HG02763 (cell line): ENCODE measurements at regions not wholly inside any gene's neighbourhood (a gene's known extent, or its start where the extent isn't known, plus 50 kb on each side); places are given as distances from the start of the nearest gene placed in this dataset.

ENCODE experiments used
- ATAC-seq: cut with Tn5 transposase; IDR thresholded peaks from one replicate; pipeline ENCODE4 v1.9.1; 2021; ENCODE audit warnings: mild to moderate bottlenecking, moderate library complexity; ENCODE audit not compliant: unreplicated experiment

DNA sequence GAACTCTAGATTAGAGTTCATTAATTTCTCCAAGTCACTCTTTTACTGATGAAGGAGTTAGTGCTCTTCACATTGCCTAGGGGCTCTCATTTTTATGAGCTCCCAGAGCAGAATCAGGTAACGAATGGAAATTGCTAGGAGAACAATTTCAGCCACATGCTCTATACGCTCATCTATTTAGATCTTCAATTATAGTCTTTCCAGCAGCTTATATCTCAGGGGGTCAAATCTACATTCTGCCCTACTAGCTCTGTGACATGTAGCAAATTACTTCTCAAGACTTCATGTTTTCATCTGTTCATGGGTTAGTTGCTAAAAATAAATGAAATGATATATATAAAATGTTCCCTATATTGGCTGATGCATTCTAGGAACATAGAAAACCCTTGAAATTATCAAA, 183.6 kb downstream of the PLPP3 start:
- ATAC-seq: no peak

DNA sequence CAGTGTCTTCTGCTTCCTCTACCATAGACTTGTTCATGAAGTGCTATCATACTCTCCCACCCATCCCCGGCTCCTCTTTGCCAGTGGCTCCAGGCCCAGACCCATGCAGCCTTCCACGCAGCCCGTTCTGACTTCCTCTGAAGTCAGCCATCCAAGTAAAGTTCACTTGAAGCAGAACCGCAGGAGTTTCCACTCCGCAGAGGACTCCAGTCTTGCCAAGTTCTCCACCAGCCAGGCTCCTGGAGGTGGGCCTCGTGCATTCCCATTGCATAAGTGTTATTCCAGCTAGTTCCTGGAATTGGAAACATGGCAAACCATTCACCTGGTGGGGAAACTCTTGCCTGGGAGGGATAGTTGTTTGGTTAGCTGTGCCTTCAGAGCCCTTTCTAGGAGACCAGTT, 185.1 kb downstream of the PLPP3 start:
- ATAC-seq: no peak

DNA sequence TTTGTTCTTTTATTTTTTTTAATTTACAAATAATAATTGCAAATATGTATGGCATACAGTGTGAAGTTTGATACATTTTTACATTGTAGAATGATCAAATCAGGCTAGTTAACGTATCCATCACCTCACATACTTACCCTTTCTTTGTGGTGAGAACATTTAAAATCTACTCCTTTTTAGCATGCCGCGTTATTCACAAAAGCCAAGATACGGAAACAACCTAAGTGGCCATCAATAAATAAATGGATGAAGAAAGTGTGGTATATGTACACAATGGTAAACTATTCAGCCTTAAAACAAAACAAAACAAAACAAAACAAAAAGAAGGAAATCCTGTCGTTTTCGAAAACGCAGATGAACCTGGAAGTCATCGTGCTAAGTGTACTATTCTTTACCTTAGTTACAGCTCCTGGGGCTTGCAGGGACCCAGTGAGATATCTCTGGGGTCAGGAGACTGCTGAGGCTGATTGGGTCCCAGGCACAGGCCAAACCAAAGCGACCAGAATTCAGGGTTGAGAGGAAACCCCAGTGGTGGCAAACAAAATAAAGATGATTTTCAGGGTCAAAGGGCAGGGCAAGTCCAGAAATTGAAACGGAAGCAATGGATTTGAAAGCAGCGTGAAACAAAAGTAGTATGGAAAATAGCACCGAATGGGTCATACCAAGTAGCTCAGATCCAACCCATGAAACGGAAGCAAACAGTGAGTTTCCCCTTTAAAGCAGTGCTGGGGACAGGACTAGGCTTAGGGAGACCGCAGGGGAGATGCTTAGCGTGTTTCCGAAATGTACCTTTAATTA, 188.2 kb downstream of the PLPP3 start:
- ATAC-seq: no peak

DNA sequence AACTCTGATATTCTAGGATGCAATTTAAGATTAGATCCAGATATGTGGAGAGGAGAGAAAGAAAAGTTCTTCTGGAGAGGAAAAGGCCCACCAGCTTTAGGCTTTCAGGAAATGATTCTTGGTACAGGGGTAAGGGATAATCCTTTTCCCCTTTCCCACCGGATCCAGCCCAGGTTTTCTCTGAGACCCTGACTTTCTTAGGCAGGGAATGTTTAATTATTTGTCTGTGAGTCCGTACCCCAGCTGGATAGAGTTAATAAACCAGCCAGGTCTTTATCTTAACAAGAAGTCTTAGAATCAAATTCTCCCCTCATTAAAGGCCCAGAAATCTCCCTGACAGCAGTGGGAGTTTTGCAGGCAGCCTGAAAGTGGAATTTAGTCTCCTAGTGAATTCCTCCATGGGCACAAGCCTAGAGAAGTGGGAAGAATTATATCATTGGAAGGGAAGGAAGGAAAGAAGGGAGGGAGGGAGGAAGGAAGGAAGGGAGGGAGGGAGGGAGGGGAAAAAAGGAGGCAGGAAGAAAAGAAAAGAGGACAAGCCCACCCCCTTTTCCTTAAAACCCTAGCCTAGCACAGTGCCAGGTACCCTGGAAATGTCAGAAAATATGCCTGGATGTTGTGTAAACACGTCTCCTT, 189.0 kb downstream of the PLPP3 start:
- no peak for ATAC-seq

DNA sequence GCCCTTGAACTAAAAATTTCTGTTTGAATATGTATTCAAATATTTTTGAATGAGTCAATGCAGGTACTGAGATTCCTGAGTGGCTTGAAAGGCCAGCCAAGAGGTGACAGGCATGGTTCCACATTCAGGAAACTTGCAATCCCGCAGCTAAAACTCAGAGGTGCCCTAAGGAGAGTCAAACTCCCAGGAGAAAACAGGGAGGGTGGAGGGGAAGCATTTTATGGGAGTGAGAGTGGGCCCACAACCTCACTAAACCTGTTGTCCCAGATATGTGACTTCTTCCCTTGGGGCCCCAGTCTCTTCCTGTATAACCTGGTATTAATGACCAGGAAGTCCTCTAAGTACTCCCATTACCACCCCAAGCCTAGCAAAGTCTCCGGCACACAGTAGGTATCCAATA, 189.6 kb downstream of the PLPP3 start:
- no peak for ATAC-seq

DNA sequence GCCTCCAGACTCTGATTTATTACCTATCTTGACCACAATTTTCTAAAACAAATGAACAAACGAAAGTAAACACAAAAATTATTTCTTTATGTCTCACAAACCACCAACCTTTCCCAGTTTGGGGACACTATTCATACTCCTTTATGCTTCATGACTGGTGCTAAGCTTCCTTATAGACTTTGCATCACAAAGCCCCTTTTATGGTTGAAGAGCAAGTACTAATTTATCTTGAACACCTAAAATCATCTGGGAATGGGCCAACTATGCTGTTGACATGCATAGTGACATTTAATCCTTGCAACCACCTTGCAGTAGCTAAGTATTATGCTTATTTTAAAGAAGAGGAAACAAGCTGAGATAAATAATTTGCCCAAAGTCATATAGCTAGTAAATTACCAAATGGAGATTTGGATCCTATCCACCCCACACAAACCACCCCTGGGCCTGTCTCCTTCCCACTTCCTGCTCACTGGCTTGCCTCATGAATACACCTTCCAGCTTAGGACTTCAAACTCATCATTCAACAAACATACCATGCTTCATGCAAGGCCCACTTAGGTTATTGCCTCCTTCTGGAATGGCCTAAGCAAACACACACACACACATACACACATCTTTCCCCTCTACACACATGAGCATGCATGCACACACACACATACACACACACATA, 192.2 kb downstream of the PLPP3 start:
- ATAC-seq: no peak

DNA sequence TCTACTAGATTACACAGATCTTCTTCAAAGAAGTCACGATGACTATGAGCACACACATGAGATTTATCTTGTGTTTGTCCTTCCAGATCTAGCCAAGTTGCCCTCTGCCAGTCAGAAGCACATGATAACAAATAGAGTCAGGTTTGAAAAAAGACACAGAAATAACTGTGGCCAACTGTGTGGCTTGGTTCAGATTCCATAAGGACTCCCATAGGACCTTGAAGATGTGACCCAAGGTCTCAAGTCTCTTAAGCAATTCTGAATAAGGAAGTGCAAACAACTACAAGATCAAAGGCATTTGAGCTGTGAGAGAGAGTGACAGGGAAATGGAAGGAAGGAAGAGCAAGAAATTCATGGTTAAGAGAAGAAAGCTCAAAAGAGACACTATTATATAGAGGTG, 194.0 kb downstream of the PLPP3 start:
- no peak for ATAC-seq

DNA sequence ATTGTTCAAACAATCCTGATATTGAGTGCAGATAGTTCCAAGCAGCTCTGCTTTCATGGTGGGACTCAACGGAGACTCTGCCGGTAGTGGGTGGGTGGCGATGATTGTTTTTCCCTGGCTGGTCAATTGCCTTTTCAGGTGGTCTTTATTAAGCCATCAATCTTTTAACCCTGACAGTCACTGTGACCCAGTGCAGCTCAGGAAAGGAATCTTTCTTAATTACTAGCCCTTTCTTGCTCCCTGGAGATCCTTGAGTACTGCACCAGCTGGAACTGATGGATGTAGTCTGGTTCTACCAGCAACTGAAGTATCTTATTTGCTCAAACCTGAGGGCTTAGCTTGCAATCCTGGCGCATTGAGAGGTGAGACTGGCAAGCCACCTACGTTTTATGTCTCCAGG, 196.4 kb downstream of the PLPP3 start:
- ATAC-seq: no peak

DNA sequence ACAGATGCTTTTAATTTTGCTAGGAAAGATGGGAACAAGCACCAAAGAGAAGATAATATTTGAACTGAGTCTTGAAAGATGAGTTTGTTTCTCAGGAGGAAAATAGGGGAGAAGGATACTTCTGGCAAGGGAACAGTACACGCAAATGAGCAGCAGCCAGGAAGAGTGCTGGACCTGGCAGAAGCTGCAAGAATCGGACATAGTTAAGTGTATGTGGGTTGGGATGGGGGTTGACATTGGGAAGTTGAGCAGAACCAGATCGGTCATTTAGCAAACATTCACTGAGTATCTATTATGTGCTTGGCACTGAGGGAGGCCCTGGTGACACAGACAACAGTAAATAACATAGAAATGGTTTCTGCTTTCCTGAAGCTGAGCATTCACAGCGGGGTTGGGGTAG, 198.8 kb downstream of the PLPP3 start:
- ATAC-seq: no peak

DNA sequence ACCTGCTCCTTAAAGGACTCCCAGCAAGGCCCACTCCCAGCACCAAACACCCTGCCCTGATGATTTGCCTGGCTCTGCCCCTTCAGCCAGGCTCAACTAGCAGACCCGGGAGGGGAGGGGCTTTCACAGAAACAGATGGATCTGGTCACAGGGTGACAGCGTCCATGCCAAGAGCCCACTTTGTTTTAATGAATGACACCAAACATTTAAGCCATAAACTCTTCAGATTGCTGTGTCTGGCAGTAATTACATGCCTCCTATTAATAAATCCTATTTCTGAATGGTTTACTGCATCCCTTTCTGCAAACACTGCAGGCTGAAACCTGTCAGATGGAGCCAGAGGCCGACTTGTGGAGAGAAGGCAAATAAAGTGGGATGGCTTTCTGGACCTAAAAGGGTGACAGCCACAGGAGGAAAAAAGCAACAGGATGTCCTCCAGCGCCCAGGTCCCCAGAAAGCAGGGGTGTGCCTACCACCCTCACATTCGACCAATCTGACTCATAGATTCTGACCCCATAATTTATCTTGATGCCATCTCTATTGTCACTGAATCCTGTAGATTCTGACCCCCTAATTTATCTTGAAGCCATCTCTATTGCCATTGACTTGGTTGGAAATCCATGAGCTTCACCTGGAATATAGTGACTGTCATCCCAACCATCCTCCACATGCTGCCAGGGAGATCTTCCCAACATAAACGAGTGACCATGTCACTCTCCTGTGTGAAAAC, 200.9 kb downstream of the PLPP3 start:
- ATAC-seq: no peak

DNA sequence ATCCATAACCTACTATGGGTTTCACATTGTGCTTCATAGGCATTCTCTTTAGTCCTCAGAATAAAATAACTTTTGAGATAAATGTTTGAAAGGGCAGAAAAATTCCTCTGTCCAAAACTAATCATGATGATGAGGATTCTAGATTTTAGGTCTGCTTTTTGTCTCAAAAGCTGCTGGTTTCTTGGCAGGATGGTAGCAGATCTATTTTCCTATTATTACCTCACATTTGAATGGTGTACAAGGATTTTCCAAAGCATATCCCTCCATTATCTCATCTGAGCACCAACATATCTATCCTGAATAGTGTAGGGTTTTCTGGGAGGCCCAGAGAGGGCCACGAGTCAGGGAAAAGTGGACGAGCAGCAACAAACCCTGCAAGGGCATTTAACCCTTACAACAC, 201.9 kb downstream of the PLPP3 start:
- no peak for ATAC-seq

DNA sequence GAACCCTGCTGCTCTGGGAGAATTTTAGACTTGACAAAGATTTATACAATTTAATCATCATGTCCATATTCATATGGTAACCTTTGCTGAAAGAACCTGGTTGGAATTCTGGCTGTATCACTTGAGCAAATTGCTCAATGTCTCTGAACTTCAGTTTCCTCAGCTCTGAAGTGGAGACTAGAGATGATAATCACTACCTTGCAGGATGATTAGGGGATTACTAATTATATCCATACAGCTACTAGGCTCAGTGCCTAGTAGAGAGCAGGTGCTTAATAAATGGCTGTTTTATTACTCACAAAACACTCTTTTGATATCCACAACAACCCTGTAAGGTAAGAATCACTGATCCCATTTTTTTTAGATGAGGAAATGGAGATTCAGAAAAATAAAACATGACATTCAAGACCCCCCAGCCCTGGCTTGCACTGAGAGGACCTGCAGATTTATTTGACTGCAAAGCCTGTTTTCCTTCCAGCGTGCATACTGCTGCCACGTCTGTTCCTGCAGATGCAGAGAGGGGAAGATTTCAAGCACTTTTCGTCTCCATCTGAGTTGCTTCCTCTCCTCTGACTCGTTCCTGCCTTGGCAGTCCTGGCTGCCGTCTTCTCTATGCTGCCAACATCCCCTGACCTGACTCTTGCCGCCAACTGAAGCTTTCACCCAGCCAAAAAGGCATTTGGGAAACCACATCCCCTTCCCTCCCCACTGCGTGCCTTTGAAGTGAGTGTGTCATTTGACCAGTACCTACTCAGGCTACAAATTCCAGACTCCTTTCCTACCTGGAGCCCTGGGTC, 203.0 kb downstream of the PLPP3 start:
- ATAC-seq: no peak

DNA sequence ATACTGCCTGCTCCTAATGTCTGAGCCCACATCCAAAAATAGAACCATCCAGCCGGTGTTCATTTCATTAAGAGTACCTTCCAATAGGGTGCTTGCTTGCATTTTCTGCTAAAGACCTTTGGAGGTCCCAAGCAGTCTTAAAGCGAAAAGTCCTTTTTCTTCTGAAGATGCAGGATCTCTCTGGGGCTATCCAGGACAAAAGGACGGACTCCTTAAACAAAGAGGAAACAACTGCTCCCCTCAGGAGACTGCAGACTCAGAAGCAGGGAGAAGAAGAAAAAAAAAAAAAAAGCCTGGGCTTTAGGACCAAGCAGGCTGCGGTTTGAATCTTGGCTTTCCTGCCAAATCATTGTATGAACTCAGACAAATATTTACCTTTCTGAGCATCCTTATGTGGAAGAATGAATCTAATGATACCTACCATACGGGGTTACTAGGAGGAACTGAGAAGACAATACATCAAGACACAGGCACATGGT, 204.0 kb downstream of the PLPP3 start:
- no peak for ATAC-seq

DNA sequence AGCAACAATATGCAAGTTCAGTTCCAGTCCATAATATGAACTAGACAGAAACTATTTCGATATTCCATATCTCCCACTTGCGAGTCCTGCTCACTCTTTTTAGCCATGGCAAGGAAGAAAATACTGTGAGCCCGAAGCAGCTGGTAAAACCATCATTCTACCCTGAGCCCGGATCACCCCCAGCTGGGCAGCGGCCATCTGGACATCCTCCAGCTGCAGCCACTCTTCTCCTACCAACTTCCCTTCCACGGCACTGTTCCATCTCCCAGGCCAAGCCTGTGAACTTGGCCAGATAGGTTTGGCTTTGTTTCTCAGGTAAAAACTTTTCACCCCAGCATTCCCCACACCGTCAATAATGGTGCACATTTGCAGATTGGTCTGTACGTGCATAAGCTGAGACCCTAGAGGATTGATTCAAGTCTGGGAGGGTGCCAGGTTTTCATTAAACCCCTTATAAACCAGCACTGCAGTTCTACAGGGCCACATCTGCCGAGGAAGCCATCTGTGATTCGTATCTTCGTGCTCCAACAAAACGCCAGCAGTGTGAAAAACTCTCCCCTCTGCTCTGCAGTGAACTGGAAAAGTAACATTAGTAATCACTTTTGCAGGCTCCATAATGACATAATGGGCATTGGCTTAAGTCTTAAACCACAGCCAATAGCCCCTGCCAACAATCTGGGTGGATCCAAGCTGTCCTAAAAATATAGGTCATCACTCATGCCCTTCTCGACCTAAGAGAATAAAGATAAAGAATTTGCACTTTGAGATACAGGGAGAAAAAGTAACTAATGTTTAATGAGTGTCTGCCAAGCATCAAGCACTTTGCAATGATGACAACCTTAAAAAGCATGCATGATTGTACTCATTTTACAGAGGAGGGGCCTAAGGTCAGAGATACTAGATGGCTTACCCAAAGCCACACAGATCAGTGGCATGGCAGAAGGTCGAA, 205.1 kb downstream of the PLPP3 start:
- no peak for ATAC-seq

DNA sequence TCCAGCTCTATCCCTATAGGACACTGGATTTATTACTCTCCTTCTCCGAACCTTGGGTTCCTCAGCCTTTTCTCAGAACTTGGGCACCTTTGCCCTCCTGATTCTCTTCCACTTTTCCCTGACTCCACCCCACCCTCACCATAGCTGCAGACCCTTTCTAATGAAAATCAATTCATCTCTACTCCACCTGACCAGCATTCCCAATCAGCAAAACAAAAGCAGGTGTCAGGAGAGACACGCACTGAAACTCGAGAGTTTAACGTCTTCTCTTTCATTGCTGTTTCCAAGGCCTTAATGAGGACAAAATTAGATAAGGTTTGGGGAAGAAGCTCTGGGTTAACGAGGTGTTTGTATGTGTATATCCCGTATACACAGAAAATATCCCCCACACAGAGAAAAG, 208.8 kb downstream of the PLPP3 start:
- no peak for ATAC-seq

DNA sequence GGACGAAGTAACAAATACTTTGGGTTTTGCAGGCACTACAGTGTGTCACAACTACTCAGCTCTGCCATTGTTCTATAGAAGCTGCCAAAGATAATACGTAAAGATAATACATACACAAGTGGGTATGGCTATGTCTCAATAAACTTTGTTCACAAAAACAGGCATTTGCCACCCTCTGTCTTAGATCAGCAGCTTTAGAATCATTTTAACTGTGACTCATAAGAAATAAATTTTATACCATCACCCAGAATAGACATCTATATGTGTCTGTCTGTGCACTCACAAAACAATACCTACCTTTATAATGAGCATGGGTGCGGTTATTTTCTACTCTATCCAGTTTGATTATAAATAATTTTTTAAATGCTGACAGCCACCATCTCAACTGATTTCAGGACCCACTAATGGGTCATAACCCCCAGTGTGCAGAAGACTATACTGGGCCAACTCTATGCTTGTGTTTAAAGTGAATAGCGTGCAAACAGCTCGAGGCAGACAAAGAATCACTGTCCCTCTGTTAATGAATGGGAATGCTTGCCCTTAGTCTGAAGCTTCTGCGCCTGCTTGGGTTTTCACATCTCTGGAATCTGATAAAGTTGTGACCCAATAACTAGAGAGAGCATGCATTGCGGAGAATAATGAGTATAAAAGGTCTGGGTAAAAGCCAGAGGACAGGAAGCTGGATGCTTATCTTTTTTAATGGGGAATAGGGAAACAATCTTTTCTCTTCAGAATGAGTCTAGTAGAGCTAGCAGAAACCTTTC, 216.2 kb downstream of the PLPP3 start:
- no peak for ATAC-seq

DNA sequence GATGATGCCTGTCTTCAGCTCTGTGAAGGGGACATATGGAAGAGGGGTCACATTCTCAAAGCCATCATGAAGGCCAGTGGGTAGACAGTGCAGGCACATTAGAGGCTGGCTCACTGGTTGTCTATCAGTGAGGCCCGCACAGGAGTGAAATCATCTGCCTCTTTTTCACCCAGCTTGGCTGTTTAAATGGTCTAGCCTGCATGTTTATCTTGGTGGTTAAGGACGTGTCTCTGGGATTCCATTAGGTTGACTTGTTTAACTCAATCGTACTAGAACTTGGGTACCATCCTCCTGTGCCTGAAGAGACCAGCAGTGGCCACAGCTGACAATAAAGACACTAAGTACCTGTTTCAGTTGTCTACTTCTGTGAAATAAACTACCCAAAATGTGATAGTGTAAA, 219.3 kb downstream of the PLPP3 start:
- no peak for ATAC-seq

DNA sequence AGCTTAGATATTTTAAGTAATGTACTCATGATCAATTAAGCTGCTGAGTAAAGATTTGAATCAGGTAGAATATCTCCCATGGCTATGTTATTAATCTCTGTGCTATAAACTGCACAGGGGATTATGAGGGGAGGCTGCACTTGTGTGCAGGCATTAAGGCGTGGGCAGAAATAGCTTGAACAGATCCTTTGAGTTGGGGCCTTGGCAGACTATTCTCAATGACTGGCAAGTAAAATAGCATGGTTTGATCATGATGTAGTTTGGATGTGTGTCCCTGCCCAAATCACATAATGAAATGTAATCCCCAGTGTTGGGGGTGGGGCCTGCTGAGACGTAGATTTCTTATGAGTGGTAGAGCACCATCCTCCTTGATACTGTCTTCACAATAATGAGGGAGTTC, 220.3 kb downstream of the PLPP3 start:
- no peak for ATAC-seq
